Astrocyte (in vitro differentiated cells and primary cell): ENCODE measurements at regions not wholly inside any gene's neighbourhood (a gene's known extent, or its start where the extent isn't known, plus 50 kb on each side); places are given as distances from the start of the nearest gene placed in this dataset.

Experiments used
- CTCF ChIP-seq: IDR thresholded peaks from 2 replicates; pipeline ENCODE4 v1.5.1; 2011; ENCODE audit warnings: low read depth, mild to moderate bottlenecking, inconsistent platforms, low read length, moderate library complexity; ENCODE audit not compliant: insufficient read depth
- EZH2 ChIP-seq: IDR thresholded peaks from 2 replicates; pipeline ENCODE4 v1.6.1; 2012; ENCODE audit warnings: mild to moderate bottlenecking, low read length, inconsistent platforms; ENCODE audit not compliant: insufficient read depth

GRCh38 chr12:89067421-89068187 is 284.7 kb downstream of the DUSP6 start:
- no peak for TF ChIP-seq CTCF
- TF ChIP-seq EZH2 = no peak
